ENCODE measurements at regions not wholly inside any gene's neighbourhood (a gene's known extent, or its start where the extent isn't known, plus 50 kb on each side); places are given as distances from the start of the nearest gene placed in this dataset.
"Not testable (repeated sequence)": the region's sequence is repeated elsewhere in the genome, so short reads cannot be mapped to it uniquely, and the experiment has no call there.

- CTCF ChIA-PET, result no interaction called here
- Mint-ChIP-seq H3K4me3 (no peak overlapping the region), H3K36me3 (no peaks in the 10 kb centered on the region)
These were observed 392.4 kb downstream of the RPS6KC1 start for GRCh38 chr1:213443415-213443814.

GRCh38 chr1:213444224-213444623 is 393.2 kb downstream of the RPS6KC1 start:
- Mint-ChIP-seq H3K4me1 (no peaks in the 10 kb centered on the region), H3K36me3 (no peaks in the 10 kb centered on the region), H3K4me3 (no peak overlapping the region), H3K27ac (no peak overlapping the region), H3K9me3 (no peaks in the 10 kb centered on the region), H3K27me3 (no peaks in the 10 kb centered on the region)
- CTCF ChIA-PET, result no interaction called here
- DNase-seq, result no peak

More at GRCh38 chr1:213443415-213443814, 392.4 kb downstream of the RPS6KC1 start:
- no peak for DNase-seq
- Mint-ChIP-seq H3K9me3 (no peaks in the 10 kb centered on the region), H3K4me1 (no peaks in the 10 kb centered on the region), H3K27ac (no peak overlapping the region), H3K27me3 (no peaks in the 10 kb centered on the region)

DNA sequence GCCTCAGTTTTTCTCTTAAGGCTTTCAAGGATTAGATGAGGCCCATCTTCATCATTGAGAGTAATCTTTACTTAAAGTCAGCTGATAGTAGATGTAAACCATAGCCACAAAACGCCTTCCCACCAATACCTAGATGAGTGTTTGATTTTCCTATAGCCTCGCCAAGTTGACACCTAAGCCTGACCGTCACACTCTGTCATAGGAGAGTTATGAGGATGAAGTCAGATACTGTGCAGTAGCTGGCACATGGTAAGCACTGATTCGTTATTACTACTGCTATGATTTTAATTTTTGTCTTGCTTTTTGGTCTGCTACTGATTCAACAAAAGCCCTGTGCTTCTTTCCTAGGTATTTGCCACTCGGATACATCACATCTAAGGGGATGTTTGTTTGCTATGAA is 395.5 kb downstream of the RPS6KC1 start:
- no peaks in the 10 kb centered on the region for H3K4me1 Mint-ChIP-seq
- CTCF ChIA-PET, result no interaction called here
- DNase-seq, result no peak
- no peaks in the 10 kb centered on the region for H3K27me3 Mint-ChIP-seq
- no peaks in the 10 kb centered on the region for H3K36me3 Mint-ChIP-seq
- no peaks in the 10 kb centered on the region for H3K9me3 Mint-ChIP-seq
- no peak overlapping the region for H3K27ac Mint-ChIP-seq
- H3K4me3 Mint-ChIP-seq, result no peak overlapping the region

DNA sequence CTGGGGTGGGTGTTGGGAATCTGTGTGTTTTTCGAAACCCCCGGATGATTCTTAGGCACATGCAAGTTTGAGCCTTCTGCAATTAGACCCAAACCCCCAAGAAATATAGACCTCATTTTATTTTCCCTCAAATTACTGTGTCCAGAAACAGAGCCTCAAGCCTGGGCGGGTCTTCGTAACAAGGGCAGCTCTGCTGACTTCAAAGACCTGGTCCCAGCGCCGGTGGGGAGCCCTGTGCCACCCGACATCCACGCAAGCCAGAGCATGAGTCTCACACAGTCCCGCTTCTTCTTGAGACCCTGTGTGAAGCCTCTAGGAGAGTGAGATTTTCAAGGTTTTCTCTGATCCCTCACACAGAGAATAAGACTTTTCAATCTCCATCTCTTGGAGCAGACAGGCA is 397.3 kb downstream of the RPS6KC1 start:
- no peak overlapping the region for H3K27ac Mint-ChIP-seq
- H3K36me3 Mint-ChIP-seq, result no peaks in the 10 kb centered on the region
- no peak overlapping the region for H3K4me3 Mint-ChIP-seq
- DNase-seq, result no peak
- H3K27me3 Mint-ChIP-seq, result no peaks in the 10 kb centered on the region
- H3K9me3 Mint-ChIP-seq, result no peaks in the 10 kb centered on the region
- H3K4me1 Mint-ChIP-seq, result no peaks in the 10 kb centered on the region
- CTCF ChIA-PET, result no interaction called here

- DNase-seq, result no peak
- no peaks in the 10 kb centered on the region for H3K27me3 Mint-ChIP-seq
These were observed 397.7 kb downstream of the RPS6KC1 start for GRCh38 chr1:213448776-213449175.

DNA sequence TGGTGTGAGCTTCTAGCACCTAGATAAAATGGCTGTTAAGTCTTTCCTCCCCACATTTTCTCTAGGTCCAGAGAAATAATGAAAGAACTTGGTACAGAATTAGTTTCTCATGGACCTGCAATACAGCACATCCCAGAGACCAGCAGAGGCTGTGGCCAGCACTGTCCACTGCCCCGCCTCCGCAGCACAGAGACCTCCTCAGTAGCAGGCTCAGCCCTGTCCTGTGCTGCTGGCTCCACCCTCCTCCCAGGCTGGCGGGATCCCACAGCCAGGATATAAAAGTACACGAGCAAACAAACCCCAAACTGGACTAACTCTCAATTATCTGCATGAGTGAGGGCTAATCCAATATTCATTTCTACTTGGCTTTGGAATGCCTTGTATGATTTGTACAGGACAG is 401.5 kb downstream of the RPS6KC1 start:
- Mint-ChIP-seq H3K27me3 (peaks cover 4% of the 10 kb centered on the region), H3K27ac (no peak overlapping the region), H3K4me3 (no peak overlapping the region), H3K9me3 (no peaks in the 10 kb centered on the region), H3K36me3 (no peaks in the 10 kb centered on the region), H3K4me1 (no peaks in the 10 kb centered on the region)
- CTCF ChIA-PET, result no interaction called here
- no peak for DNase-seq

More at GRCh38 chr1:213448776-213449175, 397.7 kb downstream of the RPS6KC1 start:
- no peaks in the 10 kb centered on the region for H3K9me3 Mint-ChIP-seq
- H3K4me3 Mint-ChIP-seq, result no peak overlapping the region
- no peak overlapping the region for H3K27ac Mint-ChIP-seq
- no peaks in the 10 kb centered on the region for H3K36me3 Mint-ChIP-seq
- no peaks in the 10 kb centered on the region for H3K4me1 Mint-ChIP-seq
- CTCF ChIA-PET, result no interaction called here

DNA sequence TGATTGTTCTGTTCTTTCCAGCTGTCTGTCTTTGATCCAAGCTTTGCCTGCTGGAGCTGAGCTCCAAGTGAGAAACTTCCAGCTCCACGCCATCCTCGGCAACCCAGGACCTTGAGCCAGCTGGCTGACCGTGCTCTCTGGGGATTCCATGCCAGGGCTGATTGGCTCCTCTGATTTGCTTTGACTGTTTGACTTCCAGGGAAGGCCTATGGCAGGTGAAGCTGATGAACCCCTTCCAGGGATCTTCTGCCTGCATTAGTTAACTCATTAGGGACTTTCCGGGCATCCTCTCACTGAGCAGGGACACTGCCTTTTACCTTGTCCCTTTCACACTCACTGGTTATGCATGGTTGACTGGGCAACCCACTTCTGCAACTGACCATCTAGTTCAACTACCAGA is 406.1 kb downstream of the RPS6KC1 start:
- Mint-ChIP-seq H3K27ac (no peak overlapping the region), H3K36me3 (no peaks in the 10 kb centered on the region), H3K9me3 (no peaks in the 10 kb centered on the region), H3K4me1 (no peaks in the 10 kb centered on the region), H3K4me3 (no peak overlapping the region), H3K27me3 (peaks cover 4% of the 10 kb centered on the region)
- CTCF ChIA-PET, result no interaction called here
- no peak for DNase-seq

DNA sequence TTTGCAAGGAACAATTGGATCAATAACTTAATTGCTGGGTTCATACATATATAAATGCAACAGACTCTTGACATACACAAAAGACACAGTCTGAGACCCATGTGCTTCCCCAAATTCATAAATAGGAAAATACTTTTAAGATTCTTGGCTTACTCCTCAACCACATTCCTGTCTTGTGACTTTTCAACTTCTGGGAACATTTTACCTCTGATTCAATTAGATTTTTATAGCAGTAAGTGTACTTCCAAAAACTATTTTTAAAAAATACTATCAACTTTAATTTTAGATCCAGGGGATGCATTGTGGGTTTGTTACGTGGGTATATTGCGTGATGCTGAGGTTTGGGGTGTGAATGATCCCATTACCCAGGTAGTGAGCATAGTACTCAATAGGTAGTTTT is 406.7 kb downstream of the RPS6KC1 start:
- Mint-ChIP-seq H3K4me1 (no peaks in the 10 kb centered on the region), H3K27ac (no peak overlapping the region), H3K9me3 (peaks cover 2% of the 10 kb centered on the region), H3K27me3 (peaks cover 4% of the 10 kb centered on the region), H3K36me3 (no peaks in the 10 kb centered on the region), H3K4me3 (no peak overlapping the region)
- CTCF ChIA-PET, result no interaction called here
- DNase-seq, result no peak

DNA sequence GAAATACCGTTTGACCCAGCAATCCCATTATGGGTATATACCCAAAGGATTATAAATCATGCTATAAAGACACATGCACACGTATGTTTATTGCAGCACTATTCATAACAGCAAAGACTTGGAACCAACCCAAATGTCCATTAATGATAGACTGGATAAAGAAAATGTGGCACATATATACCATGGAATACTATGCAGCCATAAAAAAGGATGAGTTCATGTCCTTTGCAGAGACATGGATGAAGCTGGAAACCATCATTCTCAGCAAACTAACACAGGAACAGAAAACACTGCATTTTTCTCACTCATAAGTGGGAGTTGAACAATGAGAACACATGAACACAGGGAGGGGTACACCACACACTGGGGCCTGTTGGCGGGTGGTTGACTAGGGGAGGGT is 411.3 kb downstream of the RPS6KC1 start:
- H3K36me3 Mint-ChIP-seq, H3K27ac Mint-ChIP-seq, H3K4me3 Mint-ChIP-seq, H3K9me3 Mint-ChIP-seq, H3K27me3 Mint-ChIP-seq, H3K4me1 Mint-ChIP-seq, DNase-seq, CTCF ChIA-PET: not testable (repeated sequence)

DNA sequence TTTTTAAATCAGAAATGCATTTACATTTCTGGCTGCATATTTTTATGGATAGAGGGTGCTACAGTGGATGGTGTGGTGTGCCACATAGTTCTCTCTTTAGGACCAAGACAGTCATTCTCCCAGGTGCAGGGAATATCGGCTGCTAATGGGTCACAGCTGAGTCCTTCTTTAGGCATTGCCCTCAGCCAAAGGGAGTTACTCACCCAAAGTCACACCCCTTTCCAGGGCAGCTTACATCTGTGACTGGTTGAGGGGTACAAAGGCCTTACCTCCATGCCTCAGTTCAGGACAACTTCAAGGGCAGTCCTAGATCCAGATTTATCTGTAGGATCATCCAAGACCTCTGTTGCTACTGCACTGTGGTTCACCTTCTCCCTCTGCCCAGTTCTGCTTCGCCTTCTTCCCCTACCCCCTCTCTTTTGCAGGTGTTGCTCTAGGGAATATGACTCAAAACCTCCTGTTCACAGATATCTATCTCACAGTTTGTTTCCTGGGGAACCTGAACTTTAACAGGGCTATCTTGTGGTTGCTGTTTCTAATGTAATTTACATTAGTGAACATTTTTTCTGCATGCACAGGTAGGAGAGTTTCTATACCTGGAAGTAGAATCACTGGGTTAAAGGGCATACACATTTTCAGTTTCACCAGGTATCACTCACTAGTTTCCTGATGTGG is 413.9 kb downstream of the RPS6KC1 start:
- no peaks in the 10 kb centered on the region for H3K4me1 Mint-ChIP-seq
- no peak overlapping the region for H3K27ac Mint-ChIP-seq
- no peak for DNase-seq
- no peak overlapping the region for H3K4me3 Mint-ChIP-seq
- H3K36me3 Mint-ChIP-seq, result no peaks in the 10 kb centered on the region
- peaks cover 3% of the 10 kb centered on the region for H3K27me3 Mint-ChIP-seq
- CTCF ChIA-PET, result no interaction called here
- peaks cover 2% of the 10 kb centered on the region for H3K9me3 Mint-ChIP-seq

- CTCF ChIA-PET, result no interaction called here
- DNase-seq, result no peak
- peaks cover 3% of the 10 kb centered on the region for H3K27me3 Mint-ChIP-seq
- no peaks in the 10 kb centered on the region for H3K36me3 Mint-ChIP-seq
- no peak overlapping the region for H3K4me3 Mint-ChIP-seq
- no peaks in the 10 kb centered on the region for H3K4me1 Mint-ChIP-seq
- H3K27ac Mint-ChIP-seq, result no peak overlapping the region
- H3K9me3 Mint-ChIP-seq, result peaks cover 2% of the 10 kb centered on the region
These were observed 415.5 kb downstream of the RPS6KC1 start for GRCh38 chr1:213466541-213466940.

GRCh38 chr1:213474054-213474453 is 423.0 kb downstream of the RPS6KC1 start:
- no peaks in the 10 kb centered on the region for H3K36me3 Mint-ChIP-seq
- no peak for DNase-seq
- no peaks in the 10 kb centered on the region for H3K4me1 Mint-ChIP-seq
- H3K27ac Mint-ChIP-seq, result no peak overlapping the region
- H3K27me3 Mint-ChIP-seq, result peaks cover 3% of the 10 kb centered on the region
- no peaks in the 10 kb centered on the region for H3K9me3 Mint-ChIP-seq
- H3K4me3 Mint-ChIP-seq, result no peak overlapping the region
- CTCF ChIA-PET, result no interaction called here

- DNase-seq, result no peak
- CTCF ChIA-PET, result no interaction called here
- H3K9me3 Mint-ChIP-seq, result no peaks in the 10 kb centered on the region
These were observed 430.4 kb downstream of the RPS6KC1 start for GRCh38 chr1:213481395-213481794.

DNA sequence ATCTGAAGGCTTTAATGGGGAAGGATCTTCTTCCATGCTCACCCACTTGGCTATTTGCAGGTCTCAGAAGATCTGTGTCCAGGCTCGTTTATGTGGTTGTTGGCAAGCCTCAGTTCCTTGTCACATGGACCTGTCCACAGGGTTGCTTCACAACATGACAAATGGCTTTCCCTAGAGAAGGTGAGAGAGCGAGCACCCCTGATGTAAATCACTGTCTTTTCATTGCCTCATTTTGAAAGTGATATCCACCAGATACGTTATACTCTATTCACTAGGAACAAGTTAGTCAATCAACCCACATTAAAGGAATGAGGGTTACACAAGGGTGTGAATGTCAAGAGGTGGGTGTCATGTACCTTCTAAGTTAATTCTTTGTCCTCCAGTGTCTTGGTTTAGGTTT is 433.3 kb downstream of the RPS6KC1 start:
- Mint-ChIP-seq H3K36me3 (no peaks in the 10 kb centered on the region), H3K27me3 (no peaks in the 10 kb centered on the region), H3K9me3 (no peaks in the 10 kb centered on the region), H3K4me3 (no peak overlapping the region), H3K27ac (no peak overlapping the region), H3K4me1 (no peaks in the 10 kb centered on the region)
- no peak for DNase-seq
- CTCF ChIA-PET, result no interaction called here

More at GRCh38 chr1:213481395-213481794, 430.4 kb downstream of the RPS6KC1 start:
- Mint-ChIP-seq H3K4me3 (no peak overlapping the region), H3K4me1 (no peaks in the 10 kb centered on the region), H3K27me3 (no peaks in the 10 kb centered on the region), H3K27ac (no peak overlapping the region), H3K36me3 (no peaks in the 10 kb centered on the region)

GRCh38 chr1:213484758-213485157 is 433.7 kb downstream of the RPS6KC1 start:
- Mint-ChIP-seq H3K36me3 (no peaks in the 10 kb centered on the region), H3K9me3 (no peaks in the 10 kb centered on the region), H3K4me1 (no peaks in the 10 kb centered on the region), H3K4me3 (no peak overlapping the region), H3K27ac (no peak overlapping the region), H3K27me3 (no peaks in the 10 kb centered on the region)
- CTCF ChIA-PET, result no interaction called here
- DNase-seq, result no peak

DNA sequence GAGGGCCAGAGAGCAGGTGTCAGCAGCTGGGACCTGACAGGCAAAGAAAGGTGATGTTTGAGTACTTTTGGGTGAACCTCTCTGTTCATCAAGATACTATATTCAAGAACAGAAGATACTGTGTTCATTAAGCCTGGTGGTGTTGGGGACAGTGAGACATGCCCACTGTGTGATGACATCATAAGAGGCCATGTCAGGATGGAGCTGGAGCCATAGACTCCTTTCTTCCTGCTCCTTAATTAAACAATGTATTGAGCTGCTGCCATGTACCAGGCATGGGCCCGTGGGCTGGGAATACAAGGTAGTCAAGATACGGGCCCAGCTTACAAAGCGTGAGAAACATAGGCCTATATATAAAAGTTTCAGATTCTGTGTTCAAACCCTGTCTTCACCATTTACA is 435.4 kb downstream of the RPS6KC1 start:
- Mint-ChIP-seq H3K9me3 (no peaks in the 10 kb centered on the region), H3K36me3 (no peaks in the 10 kb centered on the region)

More for the DNA sequence above, 435.4 kb downstream of the RPS6KC1 start:
- CTCF ChIA-PET, result no interaction called here
- H3K4me3 Mint-ChIP-seq, result no peak overlapping the region
- no peaks in the 10 kb centered on the region for H3K4me1 Mint-ChIP-seq
- H3K27ac Mint-ChIP-seq, result no peak overlapping the region
- DNase-seq, result no peak
- no peaks in the 10 kb centered on the region for H3K27me3 Mint-ChIP-seq

All from activated naive CD4-positive, alpha-beta T cell treated with anti-CD3 and anti-CD28 coated beads, Interleukin-2, amount 10 ng/mL, durations not matched to agents 7 days and 5 days (primary cell).